ENCODE measurements at regions not wholly inside any gene's neighbourhood (a gene's known extent, or its start where the extent isn't known, plus 50 kb on each side); places are given as distances from the start of the nearest gene placed in this dataset.

DNA sequence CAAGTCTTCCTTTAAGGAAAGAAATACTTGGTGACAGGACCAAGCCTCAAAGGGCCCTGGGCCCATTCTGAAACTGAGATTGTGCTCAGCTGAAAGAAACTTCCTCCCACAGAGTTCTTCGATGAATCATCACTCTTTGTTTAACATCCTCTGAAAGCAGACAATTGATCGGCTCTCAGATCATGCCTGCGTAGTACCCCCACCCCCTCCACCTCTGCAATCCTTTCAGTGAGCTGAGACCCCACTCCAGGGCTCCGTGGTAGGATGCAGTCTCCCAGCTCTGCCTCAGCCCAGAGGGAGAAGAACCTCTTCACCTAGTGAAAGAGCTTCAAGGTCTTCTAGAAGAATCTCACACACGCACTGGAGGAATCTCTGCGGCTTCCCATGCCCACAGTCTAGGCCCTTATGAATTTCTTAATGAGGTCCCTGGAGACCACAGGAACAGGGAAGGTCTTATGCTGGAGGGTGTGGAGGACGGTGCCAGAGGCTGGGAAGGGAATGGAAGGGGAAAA, 104.9 kb upstream of the SOD1 start:
- TF ChIP-seq, protein P1, sequence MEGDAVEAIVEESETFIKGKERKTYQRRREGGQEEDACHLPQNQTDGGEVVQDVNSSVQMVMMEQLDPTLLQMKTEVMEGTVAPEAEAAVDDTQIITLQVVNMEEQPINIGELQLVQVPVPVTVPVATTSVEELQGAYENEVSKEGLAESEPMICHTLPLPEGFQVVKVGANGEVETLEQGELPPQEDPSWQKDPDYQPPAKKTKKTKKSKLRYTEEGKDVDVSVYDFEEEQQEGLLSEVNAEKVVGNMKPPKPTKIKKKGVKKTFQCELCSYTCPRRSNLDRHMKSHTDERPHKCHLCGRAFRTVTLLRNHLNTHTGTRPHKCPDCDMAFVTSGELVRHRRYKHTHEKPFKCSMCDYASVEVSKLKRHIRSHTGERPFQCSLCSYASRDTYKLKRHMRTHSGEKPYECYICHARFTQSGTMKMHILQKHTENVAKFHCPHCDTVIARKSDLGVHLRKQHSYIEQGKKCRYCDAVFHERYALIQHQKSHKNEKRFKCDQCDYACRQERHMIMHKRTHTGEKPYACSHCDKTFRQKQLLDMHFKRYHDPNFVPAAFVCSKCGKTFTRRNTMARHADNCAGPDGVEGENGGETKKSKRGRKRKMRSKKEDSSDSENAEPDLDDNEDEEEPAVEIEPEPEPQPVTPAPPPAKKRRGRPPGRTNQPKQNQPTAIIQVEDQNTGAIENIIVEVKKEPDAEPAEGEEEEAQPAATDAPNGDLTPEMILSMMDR (IDR thresholded peaks at IDR 0.05) = no peak
- no peak for TF ChIP-seq POLR2A (IDR thresholded peaks at IDR 0.05)
